GM12872 (cell line): ENCODE measurements at regions not wholly inside any gene's neighbourhood (a gene's known extent, or its start where the extent isn't known, plus 50 kb on each side); places are given as distances from the start of the nearest gene placed in this dataset.

ENCODE experiments used
- TF ChIP-seq, protein P1 (sequence below): IDR thresholded peaks from 3 replicates; pipeline ENCODE4 v1.5.1; 2011; ENCODE audit warnings: low read depth, mild to moderate bottlenecking, low read length, moderate library complexity; ENCODE audit not compliant: insufficient read depth

- TF ChIP-seq, protein P1, sequence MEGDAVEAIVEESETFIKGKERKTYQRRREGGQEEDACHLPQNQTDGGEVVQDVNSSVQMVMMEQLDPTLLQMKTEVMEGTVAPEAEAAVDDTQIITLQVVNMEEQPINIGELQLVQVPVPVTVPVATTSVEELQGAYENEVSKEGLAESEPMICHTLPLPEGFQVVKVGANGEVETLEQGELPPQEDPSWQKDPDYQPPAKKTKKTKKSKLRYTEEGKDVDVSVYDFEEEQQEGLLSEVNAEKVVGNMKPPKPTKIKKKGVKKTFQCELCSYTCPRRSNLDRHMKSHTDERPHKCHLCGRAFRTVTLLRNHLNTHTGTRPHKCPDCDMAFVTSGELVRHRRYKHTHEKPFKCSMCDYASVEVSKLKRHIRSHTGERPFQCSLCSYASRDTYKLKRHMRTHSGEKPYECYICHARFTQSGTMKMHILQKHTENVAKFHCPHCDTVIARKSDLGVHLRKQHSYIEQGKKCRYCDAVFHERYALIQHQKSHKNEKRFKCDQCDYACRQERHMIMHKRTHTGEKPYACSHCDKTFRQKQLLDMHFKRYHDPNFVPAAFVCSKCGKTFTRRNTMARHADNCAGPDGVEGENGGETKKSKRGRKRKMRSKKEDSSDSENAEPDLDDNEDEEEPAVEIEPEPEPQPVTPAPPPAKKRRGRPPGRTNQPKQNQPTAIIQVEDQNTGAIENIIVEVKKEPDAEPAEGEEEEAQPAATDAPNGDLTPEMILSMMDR, result no peak
Observed at GRCh38 chr14:54282849-54283248, 114.0 kb upstream of the CDKN3 start.

GRCh38 chr14:54285030-54285429 lies 111.8 kb upstream of the CDKN3 start:
- TF ChIP-seq, protein P1, result no peak

GRCh38 chr14:54291491-54292191 lies 105.2 kb upstream of the CDKN3 start:
- TF ChIP-seq, protein P1, result no peak

DNA sequence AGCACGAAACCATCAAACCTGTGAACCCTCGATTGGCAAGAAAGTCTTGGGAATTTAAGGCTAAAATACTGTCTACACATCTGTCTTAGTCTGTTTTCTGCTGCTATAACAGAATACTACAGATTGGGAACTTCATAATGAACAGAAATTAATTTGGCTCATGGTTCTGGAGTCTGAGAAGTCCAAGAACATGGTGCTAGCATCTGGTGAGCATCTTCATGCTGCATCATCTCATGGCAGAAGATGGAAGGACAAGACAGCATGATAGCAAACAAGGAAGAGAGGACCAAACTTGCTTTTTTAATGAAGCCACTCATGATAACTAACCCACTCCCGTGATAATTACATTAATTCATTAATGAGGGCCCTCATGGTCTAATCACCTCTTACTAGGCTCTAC lies 102.0 kb upstream of the CDKN3 start:
- TF ChIP-seq, protein P1, result no peak

DNA sequence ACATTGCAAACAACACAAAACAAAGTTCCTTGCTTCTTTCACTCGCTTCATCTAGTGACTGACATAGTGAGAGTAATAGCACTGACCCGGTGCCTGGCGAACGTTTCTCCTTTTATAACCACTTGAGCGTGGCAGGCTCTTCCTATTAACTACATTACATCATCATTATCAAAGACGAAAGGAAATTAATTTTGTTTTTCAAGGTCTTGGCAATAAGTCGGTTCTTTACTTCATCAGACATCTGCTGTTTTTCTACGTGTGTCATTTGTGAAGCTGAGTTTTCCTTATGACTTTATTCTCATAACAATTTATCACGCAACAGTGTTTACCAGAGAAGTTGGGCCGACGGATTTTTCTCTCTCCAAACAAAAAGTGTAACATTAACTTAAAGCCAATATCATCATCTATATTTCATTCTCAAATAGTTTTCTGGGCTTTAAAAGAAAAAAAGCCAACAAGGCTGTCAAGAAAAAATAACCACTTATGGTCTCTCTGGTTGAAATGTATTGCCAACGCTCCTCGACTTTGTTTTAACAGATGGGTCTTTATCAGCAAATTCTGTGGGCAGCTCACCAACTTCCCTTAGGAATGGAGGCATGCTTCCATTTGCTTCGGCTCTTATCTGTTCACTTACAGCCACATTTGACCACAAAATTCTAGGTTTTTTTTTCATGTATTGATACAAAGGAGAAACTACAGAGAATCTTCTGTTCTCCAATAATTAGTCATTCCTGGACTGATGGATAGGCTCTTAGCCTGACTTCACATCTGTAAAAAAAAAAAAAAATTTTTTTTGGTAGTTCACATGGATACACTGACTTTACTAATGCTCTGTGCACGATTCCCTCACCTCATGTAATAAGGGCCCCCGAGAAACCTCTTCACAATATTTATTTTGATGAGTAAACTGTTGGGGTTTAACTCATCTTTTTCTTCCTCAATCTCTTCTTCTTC lies 97.1 kb upstream of the CDKN3 start:
- TF ChIP-seq, protein P1, result no peak

- TF ChIP-seq, protein P1, result no peak
Observed at GRCh38 chr14:54300881-54301280, 95.9 kb upstream of the CDKN3 start.

DNA sequence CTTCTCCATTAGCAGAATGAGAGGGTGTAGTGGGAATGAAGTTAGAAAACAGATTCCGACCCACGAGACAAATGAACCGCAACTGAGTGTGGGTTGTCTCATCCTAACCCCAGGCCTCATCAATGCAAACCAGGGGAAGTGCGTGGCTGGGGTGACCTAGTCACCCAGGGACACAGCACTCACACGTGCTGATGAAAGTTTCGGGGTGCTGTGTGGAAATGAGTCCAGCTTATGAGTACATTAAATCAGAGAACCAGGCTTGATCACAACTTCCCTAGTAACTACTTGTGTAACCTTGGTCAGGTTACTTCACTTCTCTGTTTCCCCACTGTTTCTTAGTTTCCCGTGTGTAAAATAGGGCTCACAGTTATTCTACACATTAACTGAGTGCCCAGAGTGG lies 95.4 kb upstream of the CDKN3 start:
- TF ChIP-seq, protein P1, result no peak
